ENCODE measurements at regions not wholly inside any gene's neighbourhood (a gene's known extent, or its start where the extent isn't known, plus 50 kb on each side); places are given as distances from the start of the nearest gene placed in this dataset.

DNA sequence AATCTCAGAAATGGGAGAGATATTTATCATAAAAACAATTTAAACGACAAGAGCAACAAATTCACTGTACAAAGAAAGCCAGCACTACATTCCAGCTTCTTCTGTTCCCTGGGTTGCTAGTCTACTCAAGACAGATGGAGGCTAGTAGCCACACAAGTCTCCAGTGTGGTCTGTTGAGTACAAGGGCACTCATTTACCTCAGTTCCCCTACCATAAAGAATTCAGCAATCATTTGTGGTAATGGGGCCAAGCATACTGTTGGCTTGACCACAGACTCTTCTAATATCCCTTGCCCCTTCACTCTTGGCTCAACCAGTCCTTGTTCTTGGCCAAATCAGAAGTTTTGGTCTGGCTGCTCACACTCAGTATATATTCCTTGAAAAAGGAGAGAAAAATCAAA is 212.3 kb downstream of the COX18 start:
- Histone ChIP-seq H3K9me3 (ENCODE audit: low read depth, low read length, poor library complexity, severe bottlenecking) (no peaks in the 10 kb centered on the region), H3K4me3 (ENCODE audit: low read depth, low read length, poor library complexity, severe bottlenecking) (no peak overlapping the region), H3K27me3 (replicated peaks; ENCODE audit: insufficient read depth, low read depth, low read length, poor library complexity) (no peaks in the 10 kb centered on the region), H3K27ac (ENCODE audit: low read depth, low read length, poor library complexity, severe bottlenecking) (no peak overlapping the region), H3K4me1 (ENCODE audit: insufficient read depth, low read length, poor library complexity, severe bottlenecking) (no peaks in the 10 kb centered on the region), H3K36me3 (ENCODE audit: insufficient read depth, low read length, poor library complexity, severe bottlenecking) (no peaks in the 10 kb centered on the region)
- BruUV-seq (replicated peaks) = no TSS peak
- CTCF ChIA-PET = no interaction called here
- no peak for DNase-seq (ENCODE audit: low spot score)
- intact Hi-C loops (cut with micrococcal nuclease; ENCODE audit: unreplicated experiment) = no loop called here
- POLR2A ChIA-PET (ENCODE audit: low non-redundant PET) = no interaction called here
- TF ChIP-seq EZH2 (IDR thresholded peaks at IDR 0.05; ENCODE audit: borderline replicate concordance, low read depth, low read length, poor library complexity, severe bottlenecking) = no peak
- TF ChIP-seq, protein P1, sequence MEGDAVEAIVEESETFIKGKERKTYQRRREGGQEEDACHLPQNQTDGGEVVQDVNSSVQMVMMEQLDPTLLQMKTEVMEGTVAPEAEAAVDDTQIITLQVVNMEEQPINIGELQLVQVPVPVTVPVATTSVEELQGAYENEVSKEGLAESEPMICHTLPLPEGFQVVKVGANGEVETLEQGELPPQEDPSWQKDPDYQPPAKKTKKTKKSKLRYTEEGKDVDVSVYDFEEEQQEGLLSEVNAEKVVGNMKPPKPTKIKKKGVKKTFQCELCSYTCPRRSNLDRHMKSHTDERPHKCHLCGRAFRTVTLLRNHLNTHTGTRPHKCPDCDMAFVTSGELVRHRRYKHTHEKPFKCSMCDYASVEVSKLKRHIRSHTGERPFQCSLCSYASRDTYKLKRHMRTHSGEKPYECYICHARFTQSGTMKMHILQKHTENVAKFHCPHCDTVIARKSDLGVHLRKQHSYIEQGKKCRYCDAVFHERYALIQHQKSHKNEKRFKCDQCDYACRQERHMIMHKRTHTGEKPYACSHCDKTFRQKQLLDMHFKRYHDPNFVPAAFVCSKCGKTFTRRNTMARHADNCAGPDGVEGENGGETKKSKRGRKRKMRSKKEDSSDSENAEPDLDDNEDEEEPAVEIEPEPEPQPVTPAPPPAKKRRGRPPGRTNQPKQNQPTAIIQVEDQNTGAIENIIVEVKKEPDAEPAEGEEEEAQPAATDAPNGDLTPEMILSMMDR (conservative IDR thresholded peaks at IDR 0.05; ENCODE audit: low read depth, low read length) = no peak

DNA sequence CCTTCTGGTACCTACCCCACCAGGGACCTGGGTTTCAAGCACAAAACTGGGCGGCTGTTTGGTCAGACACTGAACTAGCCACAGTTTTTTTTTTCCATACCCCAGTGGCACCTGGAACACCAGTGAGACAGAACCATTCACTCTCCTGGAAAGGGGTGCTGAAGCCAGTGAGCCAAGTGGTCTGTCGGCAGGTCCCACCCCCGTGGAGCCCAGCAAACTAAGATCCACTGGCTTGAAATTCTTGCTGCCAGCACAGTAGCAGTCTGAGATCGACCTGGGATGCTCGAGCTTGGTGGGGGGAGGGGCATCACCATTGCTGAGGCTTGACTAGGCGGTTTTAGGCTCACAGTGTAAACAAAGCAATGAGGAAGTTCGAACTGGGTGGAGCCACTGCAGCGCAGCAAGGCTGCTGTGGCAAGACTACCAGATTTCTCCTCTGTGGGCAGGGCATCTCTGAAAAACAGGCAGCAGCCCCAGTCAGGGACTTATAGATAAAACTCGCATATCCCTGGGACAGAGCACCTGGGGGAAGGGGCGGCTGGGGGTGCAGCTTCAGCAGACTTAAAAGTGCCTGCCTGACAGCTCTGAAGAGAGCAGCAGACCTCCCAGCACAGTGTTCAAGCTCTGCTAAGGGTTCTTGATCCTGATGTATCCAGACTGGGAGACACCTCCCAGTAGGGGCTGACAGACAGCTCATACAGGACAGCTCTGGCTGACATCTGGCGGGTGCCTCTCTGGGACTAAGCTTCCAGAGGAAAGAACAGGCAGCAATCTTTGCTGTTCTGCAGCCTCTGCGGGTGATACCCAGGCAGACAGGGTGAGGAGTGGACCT is 223.0 kb downstream of the COX18 start:
- no peak for DNase-seq (ENCODE audit: low spot score)
- no peaks in the 10 kb centered on the region for H3K4me1 ChIP-seq (ENCODE audit: insufficient read depth, low read length, poor library complexity, severe bottlenecking)
- H3K27ac ChIP-seq (ENCODE audit: low read depth, low read length, poor library complexity, severe bottlenecking) = no peak overlapping the region
- no peak overlapping the region for H3K4me3 ChIP-seq (ENCODE audit: low read depth, low read length, poor library complexity, severe bottlenecking)
- ChIA-PET POLR2A (ENCODE audit: low non-redundant PET) (no interaction called here), CTCF (no interaction called here)
- intact Hi-C loops (cut with micrococcal nuclease; ENCODE audit: unreplicated experiment) = no loop called here
- no peak for TF ChIP-seq EZH2 (IDR thresholded peaks at IDR 0.05; ENCODE audit: borderline replicate concordance, low read depth, low read length, poor library complexity, severe bottlenecking)
- TF ChIP-seq, protein P1 (conservative IDR thresholded peaks at IDR 0.05; ENCODE audit: low read depth, low read length) = no peak
- no peaks in the 10 kb centered on the region for H3K27me3 ChIP-seq (replicated peaks; ENCODE audit: insufficient read depth, low read depth, low read length, poor library complexity)
- H3K36me3 ChIP-seq (ENCODE audit: insufficient read depth, low read length, poor library complexity, severe bottlenecking) = no peaks in the 10 kb centered on the region
- no TSS peak for BruUV-seq (replicated peaks)
- H3K9me3 ChIP-seq (ENCODE audit: low read depth, low read length, poor library complexity, severe bottlenecking) = no peaks in the 10 kb centered on the region

DNA sequence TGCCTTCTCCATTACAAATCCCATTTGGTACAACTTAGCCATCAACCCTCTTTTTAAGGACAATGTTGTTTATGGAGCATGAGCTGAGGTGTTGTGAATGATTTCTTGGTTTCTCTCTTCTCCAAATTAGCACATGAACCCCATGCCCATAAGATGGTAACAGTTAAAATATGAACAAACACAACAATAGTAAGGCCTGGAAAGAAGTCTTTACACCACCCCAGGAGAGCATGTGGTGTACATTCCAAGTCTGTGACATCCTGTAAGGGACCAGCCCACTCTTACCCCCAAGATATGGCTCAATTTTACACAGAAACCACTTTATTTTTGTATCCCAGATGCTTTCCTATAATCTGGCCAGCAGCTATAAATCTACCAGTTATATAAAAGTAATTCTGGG is 226.1 kb downstream of the COX18 start:
- CTCF ChIA-PET = no interaction called here

More for the DNA sequence above, 226.1 kb downstream of the COX18 start:
- no peak for DNase-seq (ENCODE audit: low spot score)
- no peaks in the 10 kb centered on the region for H3K9me3 ChIP-seq (ENCODE audit: low read depth, low read length, poor library complexity, severe bottlenecking)
- POLR2A ChIA-PET (ENCODE audit: low non-redundant PET) = no interaction called here
- intact Hi-C loops (cut with micrococcal nuclease; ENCODE audit: unreplicated experiment) = no loop called here
- H3K27me3 ChIP-seq (replicated peaks; ENCODE audit: insufficient read depth, low read depth, low read length, poor library complexity) = no peaks in the 10 kb centered on the region
- H3K4me1 ChIP-seq (ENCODE audit: insufficient read depth, low read length, poor library complexity, severe bottlenecking) = no peaks in the 10 kb centered on the region
- no peak overlapping the region for H3K27ac ChIP-seq (ENCODE audit: low read depth, low read length, poor library complexity, severe bottlenecking)
- no TSS peak for BruUV-seq (replicated peaks)
- H3K36me3 ChIP-seq (ENCODE audit: insufficient read depth, low read length, poor library complexity, severe bottlenecking) = no peaks in the 10 kb centered on the region
- TF ChIP-seq, protein P1 (conservative IDR thresholded peaks at IDR 0.05; ENCODE audit: low read depth, low read length) = no peak
- no peak for TF ChIP-seq EZH2 (IDR thresholded peaks at IDR 0.05; ENCODE audit: borderline replicate concordance, low read depth, low read length, poor library complexity, severe bottlenecking)
- H3K4me3 ChIP-seq (ENCODE audit: low read depth, low read length, poor library complexity, severe bottlenecking) = no peak overlapping the region
